ENCODE measurements at regions not wholly inside any gene's neighbourhood (a gene's known extent, or its start where the extent isn't known, plus 50 kb on each side); places are given as distances from the start of the nearest gene placed in this dataset.

DNA sequence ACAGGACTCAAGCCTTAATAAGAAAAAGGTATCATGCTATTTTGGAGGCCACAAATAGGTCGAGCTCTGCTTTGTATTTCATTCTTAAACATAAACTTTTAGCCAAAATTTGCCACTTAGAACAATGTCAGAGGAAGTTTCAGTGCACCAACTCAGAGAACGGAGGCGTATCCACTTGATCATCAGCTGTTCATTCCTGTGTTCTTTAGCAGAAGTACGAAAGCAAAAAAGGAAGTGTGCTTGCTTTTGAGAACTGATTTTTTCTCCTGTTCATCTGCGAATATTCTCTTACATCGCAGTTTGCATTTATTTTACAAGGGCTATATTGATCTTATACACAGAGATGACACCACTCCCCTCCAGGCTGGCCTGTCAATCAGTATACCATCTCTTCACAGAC is 188.6 kb upstream of the SOX5 start:
- Histone ChIP-seq H2AFZ (ENCODE audit: low read depth, low read length) (no peak overlapping the region), H3K4me3 (no peak overlapping the region), H3K27me3 (ENCODE audit: control insufficient read depth in 2 of 2, insufficient read depth in 2 of 2, low read length in 2 of 2) (0 out of 5 replicates have a peak, but pooled peaks cover 0 to 2% of the 10 kb centered on the region in 2 experiments), H3K79me2 (ENCODE audit: control insufficient read depth, insufficient read depth, low read length) (no peaks in the 10 kb centered on the region), H3K36me3 (ENCODE audit: control insufficient read depth, insufficient read depth, low read length) (no peaks in the 10 kb centered on the region), H3K9me1 (ENCODE audit: control insufficient read depth, insufficient read depth, low read length) (no peaks in the 10 kb centered on the region), H3K9me3 (replicated peaks; ENCODE audit: control insufficient read depth, insufficient read depth, low read depth, low read length) (no peaks in the 10 kb centered on the region), H3K27ac (ENCODE audit: extremely low read depth, low read depth, low read length) (no peak overlapping the region), H3K4me1 (replicated peaks in 1 of 2; ENCODE audit: control insufficient read depth in 2 of 2, insufficient read depth in 2 of 2, low read length in 2 of 2) (no peaks in the 10 kb centered on the region), H3K4me2 (ENCODE audit: insufficient read depth, low read length) (no peak overlapping the region), H4K20me1 (replicated peaks; ENCODE audit: control insufficient read depth, insufficient read depth, low read length) (no peaks in the 10 kb centered on the region), H3K9ac (ENCODE audit: insufficient read depth in 1 of 2, low read depth in 2 of 2, low read length in 2 of 2) (no peak overlapping the region)
- TF ChIP-seq ZNF165 (CRISPR knock-in tag; IDR thresholded peaks at IDR 0.05; ENCODE audit: borderline replicate concordance) (no peak), ZNF263 (CRISPR knock-in tag; IDR thresholded peaks at IDR 0.05; ENCODE audit: borderline replicate concordance) (no peak), FIP1L1 (IDR thresholded peaks at IDR 0.05; ENCODE audit: low read depth, low read length, poor library complexity, severe bottlenecking) (no peak), FOXO4 (CRISPR knock-in tag; IDR thresholded peaks at IDR 0.05) (no peak), TARDBP (IDR thresholded peaks at IDR 0.05) (no peak)
- intact Hi-C loops (cut with micrococcal nuclease): no loop called here
- ATAC-seq: no peak
- DNase-seq (ENCODE audit: extremely low read depth in 1 of 4, low spot score in 3 of 4): no peak
- in situ Hi-C loops (cut with MboI): no loop called here
- 13% methylated on average over 6 of the region's 6 CpGs for WGBS (ENCODE audit: insufficient coverage, low coverage, missing lambda C conversion rate)
- ChIA-PET POLR2A (interaction anchor here (0.6 kb wide), 1 partner anchor 1025 kb away, joined by 3 read pairs; no protein-coding TSS in a partner anchor), CTCF (ENCODE audit: low intra/inter-chr PET ratio) (no interaction called here)
- BruUV-seq (replicated peaks): no TSS peak
- FAIRE-seq: no peak
